Ramos (cell line): ENCODE measurements at regions not wholly inside any gene's neighbourhood (a gene's known extent, or its start where the extent isn't known, plus 50 kb on each side); places are given as distances from the start of the nearest gene placed in this dataset.

ENCODE experiments used
- in situ Hi-C: fragments of 300-500 bp; cut with MboI; formaldehyde crosslinking; loops from one replicate; pipeline ENCODE4 v1.14.3; 2022; ENCODE audit warnings: low sequenced_read_pairs; ENCODE audit not compliant: unreplicated experiment

GRCh38 chr6:137788248-137788647, 78.8 kb upstream of the TNFAIP3 start:
- in situ Hi-C loops = no loop called here

GRCh38 chr6:137791281-137792159, 75.5 kb upstream of the TNFAIP3 start:
- in situ Hi-C loops = no loop called here

- in situ Hi-C loops = no loop called here
Observed at GRCh38 chr6:137792160-137793033, 74.7 kb upstream of the TNFAIP3 start.

GRCh38 chr6:137793805-137794515, 73.1 kb upstream of the TNFAIP3 start:
- in situ Hi-C loops = no loop called here

- in situ Hi-C loops = no loop called here
Observed at GRCh38 chr6:137794516-137795201, 72.4 kb upstream of the TNFAIP3 start.

GRCh38 chr6:137795501-137795900, 71.6 kb upstream of the TNFAIP3 start:
- in situ Hi-C loops = no loop called here

GRCh38 chr6:137798261-137798660, 68.8 kb upstream of the TNFAIP3 start:
- in situ Hi-C loops = no loop called here

- in situ Hi-C loops = no loop called here
Observed at GRCh38 chr6:137798846-137799245, 68.2 kb upstream of the TNFAIP3 start.

- in situ Hi-C loops = no loop called here
Observed at GRCh38 chr6:137799950-137800568, 67.0 kb upstream of the TNFAIP3 start.

- in situ Hi-C loops = no loop called here
Observed at GRCh38 chr6:137800762-137801161, 66.3 kb upstream of the TNFAIP3 start.

- in situ Hi-C loops = no loop called here
Observed at GRCh38 chr6:137801352-137802114, 65.5 kb upstream of the TNFAIP3 start.

- in situ Hi-C loops = no loop called here
Observed at GRCh38 chr6:137802408-137803182, 64.5 kb upstream of the TNFAIP3 start.

GRCh38 chr6:137804637-137805036, 62.4 kb upstream of the TNFAIP3 start:
- in situ Hi-C loops = no loop called here

GRCh38 chr6:137805622-137806021, 61.4 kb upstream of the TNFAIP3 start:
- in situ Hi-C loops = no loop called here

GRCh38 chr6:137806914-137807682, 60.0 kb upstream of the TNFAIP3 start:
- in situ Hi-C loops = no loop called here

GRCh38 chr6:137808191-137808590, 58.9 kb upstream of the TNFAIP3 start:
- in situ Hi-C loops = no loop called here

GRCh38 chr6:137808836-137809315, 58.2 kb upstream of the TNFAIP3 start:
- in situ Hi-C loops = no loop called here
